ENCODE measurements at regions not wholly inside any gene's neighbourhood (a gene's known extent, or its start where the extent isn't known, plus 50 kb on each side); places are given as distances from the start of the nearest gene placed in this dataset.

GRCh38 chr10:4775808-4776207 lies 50.2 kb upstream of the AKR1E2 start:
- peak in 1 of 2 experiments; percentile 41 for DNase-seq (ENCODE audit: low read depth in 2 of 2)

GRCh38 chr10:4772202-4772570 lies 53.8 kb upstream of the AKR1E2 start:
- DNase-seq (ENCODE audit: low read depth in 2 of 2): no peak

DNA sequence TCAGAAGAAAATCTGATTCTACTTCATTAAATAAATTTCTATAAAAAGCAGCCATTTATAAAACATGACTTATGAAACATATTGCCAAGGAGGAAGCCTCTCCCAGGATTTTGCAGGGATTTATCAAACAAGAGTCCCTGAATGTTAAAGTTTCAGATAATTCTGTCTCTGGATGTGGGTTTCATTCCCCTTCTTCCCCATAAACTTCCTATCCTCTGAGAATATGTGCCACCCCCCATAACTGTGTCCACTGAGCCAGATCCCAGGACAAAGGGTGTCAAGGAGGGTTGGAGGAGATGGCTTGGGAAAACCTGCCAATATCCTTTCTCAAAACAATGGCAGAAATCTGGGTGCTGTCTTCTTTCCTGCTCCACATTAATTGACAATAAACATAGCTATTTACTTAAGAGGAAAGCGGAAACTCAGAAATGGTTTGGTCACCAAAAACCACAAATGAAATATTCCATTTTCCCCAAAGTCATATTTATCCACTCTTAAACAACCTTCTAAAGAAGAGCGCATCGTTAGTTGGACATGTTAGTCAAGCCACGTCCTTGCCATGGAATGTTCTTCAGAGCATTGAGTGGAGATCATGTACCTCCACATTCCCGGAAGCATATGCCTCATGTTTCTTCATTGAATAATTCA lies 54.3 kb upstream of the AKR1E2 start:
- DNase-seq (ENCODE audit: low read depth in 2 of 2): no peak

GRCh38 chr10:4770801-4771553 lies 55.0 kb upstream of the AKR1E2 start:
- peak; percentile 79 to 86 for DNase-seq (ENCODE audit: low read depth in 2 of 2)

DNA sequence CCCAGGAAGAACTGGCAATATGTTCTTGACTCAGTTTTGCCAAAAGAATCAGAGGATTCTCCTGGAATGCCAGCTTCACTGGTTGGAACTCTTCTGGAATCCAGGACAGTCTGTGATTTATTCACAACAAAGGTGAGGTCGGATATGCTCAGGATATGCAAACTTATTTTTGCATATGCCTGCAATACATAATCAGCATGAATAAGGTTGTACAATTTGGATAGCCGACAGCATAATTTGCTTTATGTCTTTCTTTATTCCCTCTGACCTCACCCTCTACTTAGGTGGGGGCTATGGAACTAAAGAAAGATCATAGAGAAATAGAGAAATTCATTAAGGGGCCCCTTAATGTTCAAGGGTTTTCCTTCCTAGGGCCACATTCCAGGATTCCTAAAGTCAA lies 57.6 kb upstream of the AKR1E2 start:
- no peak for DNase-seq (ENCODE audit: low read depth in 2 of 2)

GRCh38 chr10:4767033-4767814 lies 58.8 kb upstream of the AKR1E2 start:
- DNase-seq (ENCODE audit: low read depth in 2 of 2): no peak

- DNase-seq (ENCODE audit: low read depth in 2 of 2): no peak
Observed at GRCh38 chr10:4766454-4766853, 59.6 kb upstream of the AKR1E2 start.

- DNase-seq (ENCODE audit: low read depth in 2 of 2): no peak
Observed at GRCh38 chr10:4765428-4765827, 60.6 kb upstream of the AKR1E2 start.

GRCh38 chr10:4763960-4764428 lies 62.0 kb upstream of the AKR1E2 start:
- DNase-seq (ENCODE audit: low read depth in 2 of 2): peak; percentile 60 to 69

GRCh38 chr10:4763513-4763912 lies 62.5 kb upstream of the AKR1E2 start:
- DNase-seq (ENCODE audit: low read depth in 2 of 2): no peak

- no peak for DNase-seq (ENCODE audit: low read depth in 2 of 2)
Observed at GRCh38 chr10:4758256-4758655, 67.8 kb upstream of the AKR1E2 start.

GRCh38 chr10:4755286-4755989 lies 70.6 kb upstream of the AKR1E2 start:
- no peak for DNase-seq (ENCODE audit: low read depth in 2 of 2)

GRCh38 chr10:4754143-4754542 lies 71.9 kb upstream of the AKR1E2 start:
- no peak for DNase-seq (ENCODE audit: low read depth in 2 of 2)

DNA sequence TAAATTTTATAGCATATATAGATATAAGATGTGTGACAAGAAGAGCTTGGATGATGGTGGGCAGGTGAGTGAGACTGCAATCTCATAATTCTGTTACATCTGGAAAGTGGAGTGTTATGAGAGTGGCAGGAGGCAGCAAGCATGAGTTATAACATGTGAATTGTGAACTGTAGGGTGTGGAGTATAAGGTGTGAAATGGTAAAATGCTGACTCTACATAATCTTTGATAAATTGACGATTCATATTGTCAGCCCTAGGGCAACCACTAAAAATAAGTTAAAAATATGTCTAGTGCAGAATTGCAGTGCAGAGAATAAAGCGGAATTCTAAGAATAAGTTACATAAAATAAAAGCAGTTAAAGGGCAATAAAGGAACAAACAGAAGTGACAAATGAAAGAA lies 74.8 kb upstream of the AKR1E2 start:
- no peak for DNase-seq (ENCODE audit: low read depth in 2 of 2)

DNA sequence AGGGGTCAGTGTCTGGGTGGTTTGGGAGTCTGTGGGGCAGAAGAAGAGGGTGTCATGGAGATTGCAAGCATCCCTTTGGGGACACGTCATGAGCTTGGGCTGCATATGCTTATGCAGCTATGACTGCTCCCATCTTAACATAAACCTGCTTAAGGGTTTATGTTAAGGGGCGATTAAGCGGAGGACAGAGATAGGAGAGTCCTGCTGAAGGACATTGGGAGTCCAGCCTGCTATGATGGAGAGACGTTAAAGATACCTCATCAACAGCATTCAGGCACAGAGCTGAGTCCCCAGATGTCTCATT lies 76.8 kb upstream of the AKR1E2 start:
- DNase-seq (ENCODE audit: low read depth in 2 of 2): no peak

DNA sequence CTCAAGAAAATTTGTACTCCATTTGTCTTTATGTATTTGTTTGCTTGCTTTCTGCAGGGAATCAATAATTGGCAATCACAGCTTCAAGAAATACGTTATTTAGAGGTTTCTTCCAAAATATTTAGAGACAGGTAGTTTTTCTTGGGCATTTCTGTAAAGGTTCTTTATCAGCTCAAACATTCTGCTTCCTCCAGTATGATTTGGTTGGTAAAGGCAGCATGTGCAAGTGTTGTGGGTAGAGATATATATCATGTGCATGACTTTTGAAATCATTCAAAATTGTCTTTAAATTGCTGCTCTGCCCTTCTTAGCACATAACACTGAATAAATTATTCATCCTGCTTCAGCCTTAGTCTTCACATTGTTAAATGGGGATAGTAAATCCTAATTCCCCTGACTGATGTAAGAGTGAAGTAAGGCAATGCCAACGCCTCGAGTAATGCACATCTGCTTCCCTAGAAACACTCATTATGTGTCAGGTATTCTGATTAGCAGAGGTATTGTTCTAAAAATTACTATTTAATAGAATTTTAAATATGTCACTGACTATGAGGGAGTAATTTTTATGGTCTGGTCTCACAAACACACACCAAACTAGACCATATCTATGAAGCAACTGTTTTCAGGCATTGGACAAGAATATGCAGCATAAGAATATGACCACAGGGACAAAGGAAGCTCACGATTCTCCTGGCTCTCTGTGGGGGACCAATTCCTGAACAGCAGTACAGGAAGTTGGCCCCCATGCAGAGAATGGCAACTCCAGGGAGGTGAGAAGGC lies 77.3 kb upstream of the AKR1E2 start:
- DNase-seq (ENCODE audit: low read depth in 2 of 2): no peak

DNA sequence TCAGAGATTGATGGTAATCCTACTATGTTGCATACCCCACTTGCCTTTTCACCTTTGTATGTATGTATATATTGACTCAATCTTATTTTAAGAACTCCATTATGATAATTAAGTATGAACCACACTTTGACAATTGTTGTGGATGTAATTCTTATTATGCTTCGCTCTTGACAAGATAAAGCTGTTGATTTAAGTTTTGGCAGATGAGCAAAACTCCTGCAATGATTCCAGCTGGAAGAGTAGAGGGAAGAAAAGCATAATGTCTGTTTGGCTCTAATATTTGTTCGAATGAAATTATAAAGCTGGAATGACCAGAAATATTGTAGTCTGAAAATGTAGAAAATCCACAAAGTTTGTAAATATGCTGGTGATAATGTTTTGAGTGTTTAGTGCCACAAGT lies 83.8 kb upstream of the AKR1E2 start:
- no peak for DNase-seq (ENCODE audit: low read depth in 2 of 2)

- DNase-seq (ENCODE audit: low read depth in 2 of 2): no peak
Observed at GRCh38 chr10:4740471-4740870, 85.5 kb upstream of the AKR1E2 start.

DNA sequence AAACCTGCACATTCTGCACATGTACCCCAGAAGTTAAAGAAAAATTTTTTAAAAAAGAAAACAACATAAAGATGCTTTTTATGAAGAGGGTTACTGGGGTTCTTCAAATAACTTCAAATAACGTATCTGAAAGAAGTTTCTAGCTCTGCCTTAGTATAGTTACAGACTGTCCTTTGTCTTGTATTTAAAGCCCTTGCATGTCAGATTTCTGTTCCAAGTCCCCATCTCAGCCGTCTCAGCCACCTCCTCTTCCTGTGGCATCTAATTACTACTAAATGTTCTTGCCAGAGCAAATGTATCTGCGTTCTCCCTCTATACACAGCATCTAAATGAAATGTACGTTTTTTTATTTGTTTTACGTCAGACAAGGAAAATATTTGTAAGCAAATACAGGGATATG lies 89.4 kb upstream of the AKR1E2 start:
- no peak for DNase-seq (ENCODE audit: low read depth in 2 of 2)

GRCh38 chr10:4736183-4736582 lies 89.8 kb upstream of the AKR1E2 start:
- no peak for DNase-seq (ENCODE audit: low read depth in 2 of 2)

- no peak for DNase-seq (ENCODE audit: low read depth in 2 of 2)
Observed at GRCh38 chr10:4733843-4734224, 92.2 kb upstream of the AKR1E2 start.

All from fibroblast of skin of left biceps (primary cell).